K562 (cell line): ENCODE measurements at regions not wholly inside any gene's neighbourhood (a gene's known extent, or its start where the extent isn't known, plus 50 kb on each side); places are given as distances from the start of the nearest gene placed in this dataset.

Experiments
- MEIS2 ChIP-seq: fragments of 450-650 bp; IDR thresholded peaks from 2 replicates; pipeline ENCODE4 v1.6.1; 2014; ENCODE audit warnings: mild to moderate bottlenecking; ENCODE audit not compliant: partially characterized antibody
- NFYB ChIP-seq: IDR thresholded peaks from 2 replicates; pipeline ENCODE4 v1.6.1; 2011; ENCODE audit warnings: mild to moderate bottlenecking, moderate library complexity; ENCODE audit not compliant: insufficient read length; ENCODE audit errors: extremely low read depth
- RB1 ChIP-seq: fragments of 450-650 bp; IDR thresholded peaks from 2 replicates; pipeline ENCODE4 v1.6.1; 2017; ENCODE audit warnings: low read depth, mild to moderate bottlenecking
- SIN3A ChIP-seq, 2 experiments: fragments of 150-350 bp in 1 of 2; IDR thresholded peaks; 2 replicates each; pipeline ENCODE4 v1.6.1; 2011 to 2016; ENCODE audit warnings: borderline replicate concordance in 2 of 2, low read depth in 2 of 2, low read length in 2 of 2, mild to moderate bottlenecking in 2 of 2, moderate library complexity in 2 of 2; ENCODE audit not compliant: control insufficient read depth in 1 of 2
- ZFP30 ChIP-seq: fragments of 250-450 bp; sonication (Bioruptor Pico); IDR thresholded peaks from 2 replicates; pipeline ENCODE4 v1.8.0; 2022; ENCODE audit warnings: moderate library complexity, mild to moderate bottlenecking, inconsistent platforms, borderline replicate concordance
- ZNF121 ChIP-seq: sonication (generic); formaldehyde crosslinking; conservative IDR thresholded peaks from 2 replicates; pipeline ENCODE4 v1.8.0; 2022; ENCODE audit warnings: missing genetic modification reagents
- ZNF766 ChIP-seq: fragments of 200-800 bp; sonication (Bioruptor generic); conservative IDR thresholded peaks from 2 replicates; pipeline ENCODE4 v1.6.1; 2016; ENCODE audit warnings: missing genetic modification characterization, missing compliant biosample characterization
- TF ChIP-seq, protein P1 (sequence below), 3 experiments: IDR thresholded peaks in 2 of 3; conservative IDR thresholded peaks in 1 of 3; 2 replicates each; pipeline ENCODE4 v1.5.1; 2011 to 2012; ENCODE audit warnings: low read length in 3 of 3, mild to moderate bottlenecking in 3 of 3, control low read depth in 2 of 3, improper control_type of control experiment in 1 of 3, inconsistent platforms in 1 of 3, low read depth in 1 of 3, mixed read lengths in 1 of 3, moderate library complexity in 1 of 3; ENCODE audit not compliant: insufficient read depth in 2 of 3
- TF ChIP-seq, protein P2 (sequence below): sonication (generic); formaldehyde crosslinking; IDR thresholded peaks from 2 replicates; pipeline ENCODE4 v1.8.0; 2022; ENCODE audit warnings: missing genetic modification reagents, mild to moderate bottlenecking, borderline replicate concordance
- TF ChIP-seq, protein P3 (sequence below): sonication (generic); formaldehyde crosslinking; IDR thresholded peaks from 2 replicates; pipeline ENCODE4 v1.8.0; 2022; ENCODE audit warnings: mild to moderate bottlenecking, missing genetic modification reagents
- TF ChIP-seq, protein P4 (sequence below): IDR thresholded peaks from 2 replicates; pipeline ENCODE4 v1.6.1; 2011; ENCODE audit warnings: borderline replicate concordance, low read depth, mild to moderate bottlenecking, moderate library complexity, low read length; ENCODE audit not compliant: insufficient read depth, poor library complexity, severe bottlenecking

DNA sequence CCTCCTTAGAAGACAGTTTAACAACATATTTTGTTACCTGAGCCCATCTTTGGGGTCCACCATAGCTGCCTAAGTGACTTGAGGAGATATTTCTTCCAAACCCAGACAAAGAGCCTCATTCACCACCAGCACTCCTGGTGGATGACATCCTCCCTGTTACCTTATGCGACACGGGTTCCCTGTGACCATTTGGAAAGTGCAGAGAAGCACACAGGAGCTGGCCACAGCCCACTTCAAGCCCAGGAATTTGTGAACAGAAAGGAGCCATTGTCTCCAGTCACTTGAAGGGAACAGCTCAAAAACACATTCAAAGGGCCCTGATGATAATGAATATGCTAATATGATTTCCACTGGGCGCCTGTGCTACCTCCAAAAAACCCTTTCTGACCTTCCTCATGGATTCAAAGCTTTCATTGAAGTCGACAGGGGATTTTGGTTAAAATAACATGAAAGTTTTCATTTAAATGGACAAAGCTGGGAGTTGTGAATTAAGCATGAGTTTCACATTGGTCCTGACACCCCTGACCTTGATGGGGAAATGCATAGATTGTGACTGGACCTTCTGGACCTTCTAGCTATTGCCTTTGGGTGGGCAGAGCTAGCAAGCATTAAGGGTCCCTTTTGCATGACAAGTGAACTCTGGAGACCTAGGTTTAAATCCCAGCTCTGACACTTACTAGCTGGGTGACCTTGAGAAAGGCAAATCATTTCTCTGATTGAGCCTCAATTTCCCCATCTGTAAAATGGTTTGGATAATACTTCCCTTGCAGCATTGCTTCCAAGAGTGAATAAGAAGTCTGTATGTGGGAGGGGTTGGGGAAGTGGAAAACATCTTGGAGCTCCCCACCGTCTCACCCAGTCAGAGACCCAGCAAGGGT is 83.3 kb upstream of the SIRPA start:
- TF ChIP-seq MEIS2 (no peak), ZNF121 (CRISPR knock-in tag) (no peak), ZFP30 (CRISPR knock-in tag) (no peak), ZNF766 (CRISPR knock-in tag) (no peak), RB1 (no peak), SIN3A (IDR thresholded peaks at IDR 0.05; ENCODE audit: borderline replicate concordance in 2 of 2, control insufficient read depth in 1 of 2, low read depth in 2 of 2, low read length in 2 of 2) (no peak), NFYB (no peak)
- TF ChIP-seq, protein P1, sequence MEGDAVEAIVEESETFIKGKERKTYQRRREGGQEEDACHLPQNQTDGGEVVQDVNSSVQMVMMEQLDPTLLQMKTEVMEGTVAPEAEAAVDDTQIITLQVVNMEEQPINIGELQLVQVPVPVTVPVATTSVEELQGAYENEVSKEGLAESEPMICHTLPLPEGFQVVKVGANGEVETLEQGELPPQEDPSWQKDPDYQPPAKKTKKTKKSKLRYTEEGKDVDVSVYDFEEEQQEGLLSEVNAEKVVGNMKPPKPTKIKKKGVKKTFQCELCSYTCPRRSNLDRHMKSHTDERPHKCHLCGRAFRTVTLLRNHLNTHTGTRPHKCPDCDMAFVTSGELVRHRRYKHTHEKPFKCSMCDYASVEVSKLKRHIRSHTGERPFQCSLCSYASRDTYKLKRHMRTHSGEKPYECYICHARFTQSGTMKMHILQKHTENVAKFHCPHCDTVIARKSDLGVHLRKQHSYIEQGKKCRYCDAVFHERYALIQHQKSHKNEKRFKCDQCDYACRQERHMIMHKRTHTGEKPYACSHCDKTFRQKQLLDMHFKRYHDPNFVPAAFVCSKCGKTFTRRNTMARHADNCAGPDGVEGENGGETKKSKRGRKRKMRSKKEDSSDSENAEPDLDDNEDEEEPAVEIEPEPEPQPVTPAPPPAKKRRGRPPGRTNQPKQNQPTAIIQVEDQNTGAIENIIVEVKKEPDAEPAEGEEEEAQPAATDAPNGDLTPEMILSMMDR (IDR thresholded peaks at IDR 0.05 in 2 of 3, conservative IDR thresholded peaks at IDR 0.05 in 1 of 3; ENCODE audit: insufficient read depth in 2 of 3, low read depth in 1 of 3, low read length in 3 of 3): no peak
- TF ChIP-seq, protein P2, sequence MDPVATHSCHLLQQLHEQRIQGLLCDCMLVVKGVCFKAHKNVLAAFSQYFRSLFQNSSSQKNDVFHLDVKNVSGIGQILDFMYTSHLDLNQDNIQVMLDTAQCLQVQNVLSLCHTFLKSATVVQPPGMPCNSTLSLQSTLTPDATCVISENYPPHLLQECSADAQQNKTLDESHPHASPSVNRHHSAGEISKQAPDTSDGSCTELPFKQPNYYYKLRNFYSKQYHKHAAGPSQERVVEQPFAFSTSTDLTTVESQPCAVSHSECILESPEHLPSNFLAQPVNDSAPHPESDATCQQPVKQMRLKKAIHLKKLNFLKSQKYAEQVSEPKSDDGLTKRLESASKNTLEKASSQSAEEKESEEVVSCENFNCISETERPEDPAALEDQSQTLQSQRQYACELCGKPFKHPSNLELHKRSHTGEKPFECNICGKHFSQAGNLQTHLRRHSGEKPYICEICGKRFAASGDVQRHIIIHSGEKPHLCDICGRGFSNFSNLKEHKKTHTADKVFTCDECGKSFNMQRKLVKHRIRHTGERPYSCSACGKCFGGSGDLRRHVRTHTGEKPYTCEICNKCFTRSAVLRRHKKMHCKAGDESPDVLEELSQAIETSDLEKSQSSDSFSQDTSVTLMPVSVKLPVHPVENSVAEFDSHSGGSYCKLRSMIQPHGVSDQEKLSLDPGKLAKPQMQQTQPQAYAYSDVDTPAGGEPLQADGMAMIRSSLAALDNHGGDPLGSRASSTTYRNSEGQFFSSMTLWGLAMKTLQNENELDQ: no peak
- TF ChIP-seq, protein P3, sequence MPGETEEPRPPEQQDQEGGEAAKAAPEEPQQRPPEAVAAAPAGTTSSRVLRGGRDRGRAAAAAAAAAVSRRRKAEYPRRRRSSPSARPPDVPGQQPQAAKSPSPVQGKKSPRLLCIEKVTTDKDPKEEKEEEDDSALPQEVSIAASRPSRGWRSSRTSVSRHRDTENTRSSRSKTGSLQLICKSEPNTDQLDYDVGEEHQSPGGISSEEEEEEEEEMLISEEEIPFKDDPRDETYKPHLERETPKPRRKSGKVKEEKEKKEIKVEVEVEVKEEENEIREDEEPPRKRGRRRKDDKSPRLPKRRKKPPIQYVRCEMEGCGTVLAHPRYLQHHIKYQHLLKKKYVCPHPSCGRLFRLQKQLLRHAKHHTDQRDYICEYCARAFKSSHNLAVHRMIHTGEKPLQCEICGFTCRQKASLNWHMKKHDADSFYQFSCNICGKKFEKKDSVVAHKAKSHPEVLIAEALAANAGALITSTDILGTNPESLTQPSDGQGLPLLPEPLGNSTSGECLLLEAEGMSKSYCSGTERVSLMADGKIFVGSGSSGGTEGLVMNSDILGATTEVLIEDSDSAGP (CRISPR knock-in tag): no peak
- TF ChIP-seq, protein P4, sequence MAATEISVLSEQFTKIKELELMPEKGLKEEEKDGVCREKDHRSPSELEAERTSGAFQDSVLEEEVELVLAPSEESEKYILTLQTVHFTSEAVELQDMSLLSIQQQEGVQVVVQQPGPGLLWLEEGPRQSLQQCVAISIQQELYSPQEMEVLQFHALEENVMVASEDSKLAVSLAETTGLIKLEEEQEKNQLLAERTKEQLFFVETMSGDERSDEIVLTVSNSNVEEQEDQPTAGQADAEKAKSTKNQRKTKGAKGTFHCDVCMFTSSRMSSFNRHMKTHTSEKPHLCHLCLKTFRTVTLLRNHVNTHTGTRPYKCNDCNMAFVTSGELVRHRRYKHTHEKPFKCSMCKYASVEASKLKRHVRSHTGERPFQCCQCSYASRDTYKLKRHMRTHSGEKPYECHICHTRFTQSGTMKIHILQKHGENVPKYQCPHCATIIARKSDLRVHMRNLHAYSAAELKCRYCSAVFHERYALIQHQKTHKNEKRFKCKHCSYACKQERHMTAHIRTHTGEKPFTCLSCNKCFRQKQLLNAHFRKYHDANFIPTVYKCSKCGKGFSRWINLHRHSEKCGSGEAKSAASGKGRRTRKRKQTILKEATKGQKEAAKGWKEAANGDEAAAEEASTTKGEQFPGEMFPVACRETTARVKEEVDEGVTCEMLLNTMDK: no peak
